ENCODE measurements at regions not wholly inside any gene's neighbourhood (a gene's known extent, or its start where the extent isn't known, plus 50 kb on each side); places are given as distances from the start of the nearest gene placed in this dataset.

GRCh38 chr18:57856557-57857280 lies 53.6 kb upstream of the ATP8B1 start:
- Histone ChIP-seq H3K27ac (ENCODE audit: low read depth in 1 of 2, low read length in 2 of 2) (no peak overlapping the region), H3K27me3 (ENCODE audit: control insufficient read depth in 4 of 4, insufficient read depth in 4 of 4, low read length in 3 of 4) (no peaks in the 10 kb centered on the region), H3K4me1 (ENCODE audit: control insufficient read depth in 4 of 4, insufficient read depth in 4 of 4, low read length in 3 of 4) (no peaks in the 10 kb centered on the region), H3K4me3 (ENCODE audit: low read depth in 1 of 3, low read length in 3 of 3) (no peak overlapping the region), H3K36me3 (ENCODE audit: control insufficient read depth in 4 of 4, insufficient read depth in 3 of 4, low read depth in 1 of 4, low read length in 3 of 4) (no peaks in the 10 kb centered on the region), H3K9ac (ENCODE audit: low read depth in 1 of 2, low read length in 2 of 2) (no peak overlapping the region), H3K9me3 (ENCODE audit: control insufficient read depth in 4 of 4, low read length in 3 of 4) (no peaks in the 10 kb centered on the region)
- 71% methylated on average over 9 of the region's 9 CpGs for WGBS
- TF ChIP-seq YY1 (IDR thresholded peaks at IDR 0.05): no peak
- TF ChIP-seq, protein P1, sequence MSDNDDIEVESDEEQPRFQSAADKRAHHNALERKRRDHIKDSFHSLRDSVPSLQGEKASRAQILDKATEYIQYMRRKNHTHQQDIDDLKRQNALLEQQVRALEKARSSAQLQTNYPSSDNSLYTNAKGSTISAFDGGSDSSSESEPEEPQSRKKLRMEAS (IDR thresholded peaks at IDR 0.05): no peak
- DNase-seq (ENCODE audit: low spot score): no peak

DNA sequence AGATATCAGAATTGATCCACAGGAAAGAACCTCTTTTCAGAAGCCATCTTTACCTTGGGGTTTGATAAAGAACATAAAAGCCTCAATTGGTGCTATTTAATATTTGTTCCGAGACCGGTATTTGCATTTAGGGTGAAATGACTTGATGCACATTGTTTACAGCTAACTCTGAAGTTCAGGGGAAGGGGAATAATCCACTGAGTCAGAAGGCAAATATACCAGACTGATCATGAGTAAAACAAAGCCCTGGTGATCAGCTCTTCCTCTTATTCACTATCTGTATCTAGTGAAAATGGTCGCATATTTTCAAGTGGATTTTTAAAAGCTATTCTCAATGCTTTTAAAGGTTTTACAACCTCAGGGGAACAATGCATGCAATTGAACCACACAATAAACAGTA lies 53.0 kb upstream of the ATP8B1 start:
- no peak for DNase-seq (ENCODE audit: low spot score)
- Histone ChIP-seq H3K27me3 (ENCODE audit: control insufficient read depth in 4 of 4, insufficient read depth in 4 of 4, low read length in 3 of 4) (no peaks in the 10 kb centered on the region), H3K4me1 (ENCODE audit: control insufficient read depth in 4 of 4, insufficient read depth in 4 of 4, low read length in 3 of 4) (no peaks in the 10 kb centered on the region), H3K36me3 (ENCODE audit: control insufficient read depth in 4 of 4, insufficient read depth in 3 of 4, low read depth in 1 of 4, low read length in 3 of 4) (no peaks in the 10 kb centered on the region), H3K9ac (ENCODE audit: low read depth in 1 of 2, low read length in 2 of 2) (no peak overlapping the region), H3K9me3 (ENCODE audit: control insufficient read depth in 4 of 4, low read length in 3 of 4) (no peaks in the 10 kb centered on the region), H3K27ac (ENCODE audit: low read depth in 1 of 2, low read length in 2 of 2) (no peak overlapping the region), H3K4me3 (ENCODE audit: low read depth in 1 of 3, low read length in 3 of 3) (no peak overlapping the region)
- TF ChIP-seq HNF4G (IDR thresholded peaks at IDR 0.05) (no peak), FOXA2 (IDR thresholded peaks at IDR 0.05) (no peak), RAD21 (IDR thresholded peaks at IDR 0.05) (no peak), YY1 (IDR thresholded peaks at IDR 0.05) (no peak), RXRA (IDR thresholded peaks at IDR 0.05) (no peak), JUND (IDR thresholded peaks at IDR 0.05) (no peak), SP1 (IDR thresholded peaks at IDR 0.05) (no peak), HNF4A (conservative IDR thresholded peaks at IDR 0.05) (no peak)
- WGBS: 85% methylated on average over 3 of the region's 3 CpGs

GRCh38 chr18:57855551-57855950 lies 52.4 kb upstream of the ATP8B1 start:
- TF ChIP-seq EGR1 (IDR thresholded peaks at IDR 0.05; ENCODE audit: low read depth in 2 of 2) (no peak), ATF3 (IDR thresholded peaks at IDR 0.05) (no peak), TAF1 (conservative IDR thresholded peaks at IDR 0.05) (no peak), JUND (IDR thresholded peaks at IDR 0.05) (no peak), NR2F2 (IDR thresholded peaks at IDR 0.05) (no peak), YY1 (IDR thresholded peaks at IDR 0.05) (no peak)
- Histone ChIP-seq H3K9me3 (ENCODE audit: control insufficient read depth in 4 of 4, low read length in 3 of 4) (no peaks in the 10 kb centered on the region), H3K4me3 (ENCODE audit: low read depth in 1 of 3, low read length in 3 of 3) (no peak overlapping the region), H3K27ac (ENCODE audit: low read depth in 1 of 2, low read length in 2 of 2) (no peak overlapping the region), H3K27me3 (ENCODE audit: control insufficient read depth in 4 of 4, insufficient read depth in 4 of 4, low read length in 3 of 4) (no peaks in the 10 kb centered on the region), H3K36me3 (ENCODE audit: control insufficient read depth in 4 of 4, insufficient read depth in 3 of 4, low read depth in 1 of 4, low read length in 3 of 4) (no peaks in the 10 kb centered on the region), H3K9ac (ENCODE audit: low read depth in 1 of 2, low read length in 2 of 2) (no peak overlapping the region), H3K4me1 (ENCODE audit: control insufficient read depth in 4 of 4, insufficient read depth in 4 of 4, low read length in 3 of 4) (no peaks in the 10 kb centered on the region)
- DNase-seq (ENCODE audit: low spot score): no peak
- WGBS: 91% methylated on average over 2 of the region's 2 CpGs

- 62% methylated on average over 3 of the region's 3 CpGs for WGBS
- no peaks in the 10 kb centered on the region for H3K27me3 ChIP-seq (ENCODE audit: control insufficient read depth in 4 of 4, insufficient read depth in 4 of 4, low read length in 3 of 4)
- DNase-seq (ENCODE audit: low spot score): no peak
- H3K4me3 ChIP-seq (ENCODE audit: low read depth in 1 of 3, low read length in 3 of 3): no peak overlapping the region
- H3K9me3 ChIP-seq (ENCODE audit: control insufficient read depth in 4 of 4, low read length in 3 of 4): no peaks in the 10 kb centered on the region
- no peaks in the 10 kb centered on the region for H3K4me1 ChIP-seq (ENCODE audit: control insufficient read depth in 4 of 4, insufficient read depth in 4 of 4, low read length in 3 of 4)
- no peaks in the 10 kb centered on the region for H3K36me3 ChIP-seq (ENCODE audit: control insufficient read depth in 4 of 4, insufficient read depth in 3 of 4, low read depth in 1 of 4, low read length in 3 of 4)
- no peak overlapping the region for H3K27ac ChIP-seq (ENCODE audit: low read depth in 1 of 2, low read length in 2 of 2)
- H3K9ac ChIP-seq (ENCODE audit: low read depth in 1 of 2, low read length in 2 of 2): no peak overlapping the region
- TF ChIP-seq ZBTB33 (IDR thresholded peaks at IDR 0.05) (no peak), JUND (IDR thresholded peaks at IDR 0.05) (no peak), HNF4G (IDR thresholded peaks at IDR 0.05) (no peak), RXRA (IDR thresholded peaks at IDR 0.05) (no peak), CTCF (IDR thresholded peaks at IDR 0.05; ENCODE audit: low read depth, low read length, missing input control) (no peak), FOXA1 (IDR thresholded peaks at IDR 0.05) (no peak), RAD21 (IDR thresholded peaks at IDR 0.05) (no peak), REST (IDR thresholded peaks at IDR 0.05) (no peak), SP1 (IDR thresholded peaks at IDR 0.05) (no peak)
These were observed 51.6 kb upstream of the ATP8B1 start for GRCh38 chr18:57854726-57855125.

Data from liver (tissue), 8 donors.